Caco-2 (cell line): ENCODE measurements at regions not wholly inside any gene's neighbourhood (a gene's known extent, or its start where the extent isn't known, plus 50 kb on each side); places are given as distances from the start of the nearest gene placed in this dataset.
"Not testable (repeated sequence)": the region's sequence is repeated elsewhere in the genome, so short reads cannot be mapped to it uniquely, and the experiment has no call there.

Source experiments
- BruUV-seq: library from RNA; stranded (reverse); fragments of 400-500 nt; replicated peaks from 2 replicates; lab custom pipeline; 2021; lab: Mats Ljungman, UMichigan
- CTCF ChIA-PET: fragments of 300-600 bp; sonication (Branson Sonifier 250); formaldehyde crosslinking; loops from one replicate; lab custom pipeline; 2022; ENCODE audit warnings: antibody characterized with exemption; lab: Charles Lee
- POLR2A ChIA-PET: fragments of 300-600 bp; sonication (Branson Sonifier 250); formaldehyde crosslinking; loops from one replicate; lab custom pipeline; 2022; ENCODE audit warnings: antibody characterized with exemption; lab: Charles Lee
- DNase-seq, 2 experiments: peaks; one replicate each; pipeline versions ENCODE4 v3.0.0 to v3.0.0-alpha.2; 2020 to 2022
- H3K27me3 ChIP-seq: replicated peaks from 2 replicates; pipeline ENCODE4 v1.6.0; 2011; ENCODE audit warnings: low read length; ENCODE audit not compliant: control insufficient read depth, insufficient read depth
- H3K36me3 ChIP-seq: 2 replicates; pipeline ENCODE4 v1.5.1; 2011; ENCODE audit warnings: low read length; ENCODE audit not compliant: control insufficient read depth, insufficient read depth
- H3K4me1 ChIP-seq: fragments of 250-450 bp; sonication (Bioruptor Pico); 2 replicates; pipeline ENCODE4 v1.5.1; 2020; ENCODE audit warnings: mild to moderate bottlenecking
- H3K4me3 ChIP-seq: 2 replicates; pipeline ENCODE4 v1.5.1; 2011; ENCODE audit warnings: low read depth, mild to moderate bottlenecking, control low read depth, low read length
- H3K9me3 ChIP-seq: fragments of 250-450 bp; sonication (Bioruptor Pico); 2 replicates; pipeline ENCODE4 v1.5.1; 2020; ENCODE audit warnings: mild to moderate bottlenecking, moderate library complexity
- H3K27ac Mint-ChIP-seq: one replicate; pipeline ENCODE4 v1.8.0; 2022; ENCODE audit warnings: mixed read lengths; ENCODE audit not compliant: unreplicated experiment
- H3K27me3 Mint-ChIP-seq: one replicate; pipeline ENCODE4 v1.8.0; 2022; ENCODE audit warnings: mixed read lengths; ENCODE audit not compliant: insufficient read depth, unreplicated experiment
- H3K36me3 Mint-ChIP-seq: one replicate; pipeline ENCODE4 v1.8.0; 2022; ENCODE audit warnings: mild to moderate bottlenecking, mixed read lengths; ENCODE audit not compliant: insufficient read depth, unreplicated experiment
- H3K4me1 Mint-ChIP-seq: one replicate; pipeline ENCODE4 v1.8.0; 2022; ENCODE audit warnings: low read depth, mixed read lengths; ENCODE audit not compliant: unreplicated experiment
- H3K4me3 Mint-ChIP-seq: one replicate; pipeline ENCODE4 v1.8.0; 2022; ENCODE audit warnings: mild to moderate bottlenecking, moderate library complexity, mixed read lengths; ENCODE audit not compliant: unreplicated experiment
- H3K9me3 Mint-ChIP-seq: one replicate; pipeline ENCODE4 v1.8.0; 2022; ENCODE audit warnings: mixed read lengths; ENCODE audit not compliant: unreplicated experiment
- intact Hi-C: fragments of 100-400 bp; cut with micrococcal nuclease; formaldehyde crosslinking; loops from one replicate; pipeline ENCODE4 v1.10.0; 2022; ENCODE audit not compliant: unreplicated experiment
- TF ChIP-seq, protein P1 (sequence below), 2 experiments: fragments of 200-600 bp in 1 of 2; IDR thresholded peaks; 1 replicate in 1 of 2; 2 replicates in 1 of 2; pipeline versions ENCODE4 v1.5.1 to v1.8.0; 2011 to 2022; ENCODE audit warnings: antibody characterized with exemption in 1 of 2, control low read depth in 1 of 2, inconsistent platforms in 1 of 2, low read depth in 1 of 2, low read length in 1 of 2, mild to moderate bottlenecking in 1 of 2, moderate library complexity in 1 of 2; ENCODE audit not compliant: insufficient read depth in 1 of 2, severe bottlenecking in 1 of 2, unreplicated experiment in 1 of 2

DNA sequence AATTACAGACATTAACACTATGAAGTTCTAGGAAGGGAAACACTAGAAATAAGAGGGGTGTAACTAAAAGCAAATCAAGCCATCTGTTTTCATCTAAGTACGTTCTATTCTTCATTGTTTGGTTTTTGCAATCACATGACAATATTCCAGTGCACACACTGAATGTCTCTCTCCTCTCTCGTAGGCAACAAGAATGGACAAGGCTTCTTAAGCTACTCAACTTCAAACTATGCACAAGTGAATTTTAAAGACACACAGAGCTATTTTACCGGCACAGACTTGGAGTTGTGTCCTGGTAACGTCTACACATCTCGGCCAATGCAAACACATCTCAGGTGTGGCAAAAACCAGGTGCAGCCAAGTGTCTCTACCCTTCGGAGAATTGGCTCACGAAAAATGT lies 173.3 kb downstream of the PRKX start:
- no peaks in the 10 kb centered on the region for H3K4me1 ChIP-seq
- H3K27ac Mint-ChIP-seq: no peak overlapping the region
- H3K36me3 ChIP-seq: no peaks in the 10 kb centered on the region
- peaks cover 12% of the 10 kb centered on the region for H3K9me3 Mint-ChIP-seq
- no peak for DNase-seq
- no peak overlapping the region for H3K4me3 Mint-ChIP-seq
- TF ChIP-seq, protein P1, sequence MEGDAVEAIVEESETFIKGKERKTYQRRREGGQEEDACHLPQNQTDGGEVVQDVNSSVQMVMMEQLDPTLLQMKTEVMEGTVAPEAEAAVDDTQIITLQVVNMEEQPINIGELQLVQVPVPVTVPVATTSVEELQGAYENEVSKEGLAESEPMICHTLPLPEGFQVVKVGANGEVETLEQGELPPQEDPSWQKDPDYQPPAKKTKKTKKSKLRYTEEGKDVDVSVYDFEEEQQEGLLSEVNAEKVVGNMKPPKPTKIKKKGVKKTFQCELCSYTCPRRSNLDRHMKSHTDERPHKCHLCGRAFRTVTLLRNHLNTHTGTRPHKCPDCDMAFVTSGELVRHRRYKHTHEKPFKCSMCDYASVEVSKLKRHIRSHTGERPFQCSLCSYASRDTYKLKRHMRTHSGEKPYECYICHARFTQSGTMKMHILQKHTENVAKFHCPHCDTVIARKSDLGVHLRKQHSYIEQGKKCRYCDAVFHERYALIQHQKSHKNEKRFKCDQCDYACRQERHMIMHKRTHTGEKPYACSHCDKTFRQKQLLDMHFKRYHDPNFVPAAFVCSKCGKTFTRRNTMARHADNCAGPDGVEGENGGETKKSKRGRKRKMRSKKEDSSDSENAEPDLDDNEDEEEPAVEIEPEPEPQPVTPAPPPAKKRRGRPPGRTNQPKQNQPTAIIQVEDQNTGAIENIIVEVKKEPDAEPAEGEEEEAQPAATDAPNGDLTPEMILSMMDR (IDR thresholded peaks at IDR 0.05; ENCODE audit: insufficient read depth in 1 of 2, low read depth in 1 of 2, low read length in 1 of 2, severe bottlenecking in 1 of 2, unreplicated experiment in 1 of 2): no peak
- ChIA-PET CTCF (no interaction called here), POLR2A (no interaction called here)
- no peaks in the 10 kb centered on the region for H3K27me3 ChIP-seq
- no peaks in the 10 kb centered on the region for H3K9me3 ChIP-seq
- no peaks in the 10 kb centered on the region for H3K4me1 Mint-ChIP-seq
- BruUV-seq: no TSS peak
- no peak overlapping the region for H3K4me3 ChIP-seq
- intact Hi-C loops: no loop called here
- H3K27me3 Mint-ChIP-seq: peaks cover 9% of the 10 kb centered on the region
- H3K36me3 Mint-ChIP-seq: peaks cover 4% of the 10 kb centered on the region

DNA sequence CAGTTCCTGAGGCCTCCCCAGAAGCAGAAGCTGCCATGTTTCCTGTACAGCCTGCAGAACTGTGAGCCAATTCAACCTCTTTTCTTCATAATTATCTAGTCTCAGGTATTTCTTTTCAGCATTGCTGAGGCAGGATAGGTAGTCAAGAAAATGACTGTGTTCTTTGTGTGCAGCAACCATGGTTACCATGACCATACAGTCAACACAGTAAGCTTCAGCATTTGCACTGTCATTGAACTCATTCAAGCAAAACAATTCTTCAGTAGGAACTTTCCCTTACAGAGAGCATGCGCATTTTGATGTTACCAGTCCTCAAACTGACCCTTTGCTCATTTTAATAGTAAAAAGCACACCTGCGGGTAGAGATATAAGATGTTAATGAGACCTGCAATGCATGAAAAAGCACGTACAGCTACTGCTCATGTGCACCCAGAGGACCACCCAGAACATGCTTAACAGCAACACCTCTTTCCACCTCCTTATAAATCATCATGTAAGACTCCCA lies 180.8 kb downstream of the PRKX start:
- BruUV-seq: no TSS peak
- Histone ChIP-seq H3K27me3 (no peaks in the 10 kb centered on the region), H3K9me3 (no peaks in the 10 kb centered on the region), H3K36me3 (no peaks in the 10 kb centered on the region), H3K4me1 (no peaks in the 10 kb centered on the region), H3K4me3 (no peak overlapping the region)
- Mint-ChIP-seq H3K9me3 (peaks cover 12% of the 10 kb centered on the region), H3K4me1 (no peaks in the 10 kb centered on the region), H3K36me3 (no peaks in the 10 kb centered on the region), H3K4me3 (no peak overlapping the region), H3K27me3 (peaks cover 6% of the 10 kb centered on the region), H3K27ac (no peak overlapping the region)
- intact Hi-C loops: no loop called here
- CTCF ChIA-PET: no interaction called here
- TF ChIP-seq, protein P1 (IDR thresholded peaks at IDR 0.05; ENCODE audit: insufficient read depth in 1 of 2, low read depth in 1 of 2, low read length in 1 of 2, severe bottlenecking in 1 of 2, unreplicated experiment in 1 of 2): no peak
- POLR2A ChIA-PET: no interaction called here
- no peak for DNase-seq

DNA sequence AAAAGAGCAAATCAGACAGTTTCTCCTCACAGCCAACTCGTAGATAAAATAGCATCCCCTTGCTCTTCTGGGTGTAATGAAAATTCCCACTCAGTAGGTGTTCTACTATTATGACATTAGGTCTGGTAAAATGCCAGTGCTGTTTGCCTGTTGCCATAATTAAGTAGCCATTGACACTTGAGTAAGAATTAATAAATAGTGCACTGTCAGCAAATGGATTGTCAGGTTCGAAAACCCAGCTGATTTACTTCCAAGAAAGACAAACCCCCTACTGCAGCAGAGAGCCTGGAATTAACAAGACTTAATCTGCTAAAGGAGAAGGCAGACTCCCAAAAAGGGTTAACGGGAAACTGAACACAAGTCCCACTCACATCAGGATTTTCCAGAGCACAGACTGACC lies 182.0 kb downstream of the PRKX start:
- H3K4me1 Mint-ChIP-seq, BruUV-seq, H3K9me3 ChIP-seq, intact Hi-C loops, H3K4me1 ChIP-seq, H3K27me3 Mint-ChIP-seq, CTCF ChIA-PET, DNase-seq, H3K4me3 ChIP-seq, H3K4me3 Mint-ChIP-seq, H3K27me3 ChIP-seq, POLR2A ChIA-PET, H3K27ac Mint-ChIP-seq, H3K36me3 ChIP-seq, H3K36me3 Mint-ChIP-seq: not testable (repeated sequence)
- H3K9me3 Mint-ChIP-seq: peaks cover 10% of the 10 kb centered on the region
